ENCODE measurements at regions not wholly inside any gene's neighbourhood (a gene's known extent, or its start where the extent isn't known, plus 50 kb on each side); places are given as distances from the start of the nearest gene placed in this dataset.

DNA sequence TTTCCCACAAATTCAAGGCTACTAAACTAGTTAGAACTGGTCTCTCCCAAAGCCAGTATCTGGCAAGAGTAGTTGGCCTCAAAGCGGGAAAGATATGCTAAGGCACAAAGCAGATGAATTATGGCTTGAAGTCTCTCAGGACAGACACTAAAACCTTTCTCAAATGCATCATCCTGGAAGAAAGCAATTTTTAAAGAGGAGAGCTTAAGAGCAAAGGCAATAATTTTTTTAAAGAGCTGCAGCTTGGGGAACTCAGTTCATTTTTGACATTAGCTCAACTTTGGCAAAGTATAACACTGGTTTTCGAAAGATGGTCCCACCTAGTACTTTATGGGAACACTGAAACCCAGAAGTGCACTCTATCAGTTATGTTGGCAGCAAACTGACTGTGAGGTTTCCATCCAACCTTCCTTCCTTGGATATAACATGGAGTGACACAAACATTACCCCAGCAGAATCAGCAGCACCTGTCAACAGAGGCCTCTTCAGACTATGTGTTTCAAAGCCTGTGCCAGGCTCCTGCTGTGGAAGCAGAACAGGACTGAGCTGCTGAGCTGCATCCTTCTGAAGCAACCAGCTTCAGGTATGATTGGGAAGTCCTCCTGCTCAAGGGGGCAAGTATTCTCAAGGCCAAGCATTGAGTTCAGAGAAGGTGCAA is 852.3 kb upstream of the HS3ST5 start (continued):
- TF ChIP-seq, protein P1, sequence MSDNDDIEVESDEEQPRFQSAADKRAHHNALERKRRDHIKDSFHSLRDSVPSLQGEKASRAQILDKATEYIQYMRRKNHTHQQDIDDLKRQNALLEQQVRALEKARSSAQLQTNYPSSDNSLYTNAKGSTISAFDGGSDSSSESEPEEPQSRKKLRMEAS (CRISPR knock-in tag; IDR thresholded peaks at IDR 0.05) = no peak
- TF ChIP-seq RELA (CRISPR knock-in tag; IDR thresholded peaks at IDR 0.05; ENCODE audit: borderline replicate concordance) (no peak), JAZF1 (CRISPR knock-in tag; IDR thresholded peaks at IDR 0.05) (no peak), CREM (CRISPR knock-in tag; IDR thresholded peaks at IDR 0.05) (no peak), GABPB1 (CRISPR knock-in tag; IDR thresholded peaks at IDR 0.05) (no peak), ZNF423 (CRISPR knock-in tag; IDR thresholded peaks at IDR 0.05) (no peak), SP1 (CRISPR knock-in tag; conservative IDR thresholded peaks at IDR 0.05) (no peak), IRF1 (CRISPR knock-in tag; IDR thresholded peaks at IDR 0.05) (no peak)
- TF ChIP-seq, protein P2, sequence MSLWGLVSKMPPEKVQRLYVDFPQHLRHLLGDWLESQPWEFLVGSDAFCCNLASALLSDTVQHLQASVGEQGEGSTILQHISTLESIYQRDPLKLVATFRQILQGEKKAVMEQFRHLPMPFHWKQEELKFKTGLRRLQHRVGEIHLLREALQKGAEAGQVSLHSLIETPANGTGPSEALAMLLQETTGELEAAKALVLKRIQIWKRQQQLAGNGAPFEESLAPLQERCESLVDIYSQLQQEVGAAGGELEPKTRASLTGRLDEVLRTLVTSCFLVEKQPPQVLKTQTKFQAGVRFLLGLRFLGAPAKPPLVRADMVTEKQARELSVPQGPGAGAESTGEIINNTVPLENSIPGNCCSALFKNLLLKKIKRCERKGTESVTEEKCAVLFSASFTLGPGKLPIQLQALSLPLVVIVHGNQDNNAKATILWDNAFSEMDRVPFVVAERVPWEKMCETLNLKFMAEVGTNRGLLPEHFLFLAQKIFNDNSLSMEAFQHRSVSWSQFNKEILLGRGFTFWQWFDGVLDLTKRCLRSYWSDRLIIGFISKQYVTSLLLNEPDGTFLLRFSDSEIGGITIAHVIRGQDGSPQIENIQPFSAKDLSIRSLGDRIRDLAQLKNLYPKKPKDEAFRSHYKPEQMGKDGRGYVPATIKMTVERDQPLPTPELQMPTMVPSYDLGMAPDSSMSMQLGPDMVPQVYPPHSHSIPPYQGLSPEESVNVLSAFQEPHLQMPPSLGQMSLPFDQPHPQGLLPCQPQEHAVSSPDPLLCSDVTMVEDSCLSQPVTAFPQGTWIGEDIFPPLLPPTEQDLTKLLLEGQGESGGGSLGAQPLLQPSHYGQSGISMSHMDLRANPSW (CRISPR knock-in tag; conservative IDR thresholded peaks at IDR 0.05; ENCODE audit: low read depth) = no peak
- TF ChIP-seq, protein P3, sequence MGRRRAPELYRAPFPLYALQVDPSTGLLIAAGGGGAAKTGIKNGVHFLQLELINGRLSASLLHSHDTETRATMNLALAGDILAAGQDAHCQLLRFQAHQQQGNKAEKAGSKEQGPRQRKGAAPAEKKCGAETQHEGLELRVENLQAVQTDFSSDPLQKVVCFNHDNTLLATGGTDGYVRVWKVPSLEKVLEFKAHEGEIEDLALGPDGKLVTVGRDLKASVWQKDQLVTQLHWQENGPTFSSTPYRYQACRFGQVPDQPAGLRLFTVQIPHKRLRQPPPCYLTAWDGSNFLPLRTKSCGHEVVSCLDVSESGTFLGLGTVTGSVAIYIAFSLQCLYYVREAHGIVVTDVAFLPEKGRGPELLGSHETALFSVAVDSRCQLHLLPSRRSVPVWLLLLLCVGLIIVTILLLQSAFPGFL (CRISPR knock-in tag; IDR thresholded peaks at IDR 0.05; ENCODE audit: borderline replicate concordance) = no peak

- H3K4me1 Mint-ChIP-seq = no peaks in the 10 kb centered on the region
- no peak overlapping the region for H3K27ac Mint-ChIP-seq
- H3K9me3 Mint-ChIP-seq = peaks cover 1% of the 10 kb centered on the region
- no peak for ATAC-seq
- POLR2A ChIA-PET = no interaction called here
- no peak for DNase-seq (ENCODE audit: low spot score)
- CTCF ChIA-PET = no interaction called here
- TF ChIP-seq MXD4 (CRISPR knock-in tag; IDR thresholded peaks at IDR 0.05; ENCODE audit: borderline replicate concordance) (no peak), ZNF263 (CRISPR knock-in tag; IDR thresholded peaks at IDR 0.05; ENCODE audit: low read depth) (no peak), ZNF232 (CRISPR knock-in tag; IDR thresholded peaks at IDR 0.05) (no peak), FOXK1 (CRISPR knock-in tag; IDR thresholded peaks at IDR 0.05) (no peak), FOXP1 (CRISPR knock-in tag; IDR thresholded peaks at IDR 0.05; ENCODE audit: borderline replicate concordance) (no peak), ATF2 (CRISPR knock-in tag; IDR thresholded peaks at IDR 0.05; ENCODE audit: borderline replicate concordance, low read depth) (no peak), TEAD4 (CRISPR knock-in tag; IDR thresholded peaks at IDR 0.05) (no peak), ZMAT4 (CRISPR knock-in tag; IDR thresholded peaks at IDR 0.05) (no peak), ZNF671 (CRISPR knock-in tag; IDR thresholded peaks at IDR 0.05) (no peak), GABPB1 (CRISPR knock-in tag; IDR thresholded peaks at IDR 0.05) (no peak), ZNF396 (CRISPR knock-in tag; IDR thresholded peaks at IDR 0.05; ENCODE audit: borderline replicate concordance) (no peak), FOXJ3 (CRISPR knock-in tag; IDR thresholded peaks at IDR 0.05; ENCODE audit: borderline replicate concordance) (no peak), ZNF121 (CRISPR knock-in tag; IDR thresholded peaks at IDR 0.05) (no peak)
- TF ChIP-seq, protein P2 (CRISPR knock-in tag; conservative IDR thresholded peaks at IDR 0.05; ENCODE audit: low read depth) = no peak
- TF ChIP-seq, protein P1 (CRISPR knock-in tag; IDR thresholded peaks at IDR 0.05) = no peak
- TF ChIP-seq, protein P4, sequence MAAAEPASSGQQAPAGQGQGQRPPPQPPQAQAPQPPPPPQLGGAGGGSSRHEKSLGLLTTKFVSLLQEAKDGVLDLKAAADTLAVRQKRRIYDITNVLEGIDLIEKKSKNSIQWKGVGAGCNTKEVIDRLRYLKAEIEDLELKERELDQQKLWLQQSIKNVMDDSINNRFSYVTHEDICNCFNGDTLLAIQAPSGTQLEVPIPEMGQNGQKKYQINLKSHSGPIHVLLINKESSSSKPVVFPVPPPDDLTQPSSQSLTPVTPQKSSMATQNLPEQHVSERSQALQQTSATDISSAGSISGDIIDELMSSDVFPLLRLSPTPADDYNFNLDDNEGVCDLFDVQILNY (CRISPR knock-in tag; IDR thresholded peaks at IDR 0.05) = no peak
- no peak overlapping the region for H3K4me3 Mint-ChIP-seq
- H3K36me3 Mint-ChIP-seq = no peaks in the 10 kb centered on the region
- H3K27me3 Mint-ChIP-seq (ENCODE audit: low read depth) = no peaks in the 10 kb centered on the region
Measured at GRCh38 chr6:115191989-115192388, 849.2 kb upstream of the HS3ST5 start.
